ENCODE measurements at regions not wholly inside any gene's neighbourhood (a gene's known extent, or its start where the extent isn't known, plus 50 kb on each side); places are given as distances from the start of the nearest gene placed in this dataset.

DNA sequence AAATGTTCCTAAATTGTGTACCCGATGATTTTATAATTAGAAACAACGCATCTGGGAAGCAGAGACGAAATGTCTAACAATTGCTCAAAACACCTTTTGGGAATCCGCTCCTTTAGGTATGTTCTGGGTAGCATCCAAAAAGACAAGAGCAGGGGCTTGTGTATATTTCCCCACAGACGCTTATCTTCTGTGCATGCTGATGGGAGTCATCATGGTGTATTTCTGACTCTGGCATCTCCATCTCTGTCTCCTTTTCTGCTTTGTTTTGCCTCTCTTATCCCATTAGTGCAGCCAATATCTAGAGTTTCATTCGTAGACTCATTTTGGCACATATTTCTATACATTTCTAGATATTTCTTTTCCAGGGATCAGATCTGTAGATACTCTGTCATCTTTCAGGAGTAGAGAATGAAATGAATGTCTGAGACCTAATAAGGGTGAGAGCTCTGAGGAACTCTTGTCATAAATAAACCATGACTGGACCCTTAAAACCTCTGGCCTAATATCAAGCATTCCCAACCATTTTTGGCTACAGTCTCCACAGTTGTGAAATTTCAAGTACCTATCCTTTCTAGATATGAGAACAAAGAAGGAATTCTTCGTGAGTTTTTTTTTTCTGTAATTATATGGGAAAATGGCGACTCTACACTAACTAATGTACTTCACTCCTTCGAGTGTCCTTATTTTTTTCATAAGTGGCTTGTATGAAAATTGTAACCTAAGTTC, 508.2 kb downstream of the ACTL7B start:
- TF ChIP-seq POLR2A (IDR thresholded peaks at IDR 0.05): no peak
- TF ChIP-seq, protein P1, sequence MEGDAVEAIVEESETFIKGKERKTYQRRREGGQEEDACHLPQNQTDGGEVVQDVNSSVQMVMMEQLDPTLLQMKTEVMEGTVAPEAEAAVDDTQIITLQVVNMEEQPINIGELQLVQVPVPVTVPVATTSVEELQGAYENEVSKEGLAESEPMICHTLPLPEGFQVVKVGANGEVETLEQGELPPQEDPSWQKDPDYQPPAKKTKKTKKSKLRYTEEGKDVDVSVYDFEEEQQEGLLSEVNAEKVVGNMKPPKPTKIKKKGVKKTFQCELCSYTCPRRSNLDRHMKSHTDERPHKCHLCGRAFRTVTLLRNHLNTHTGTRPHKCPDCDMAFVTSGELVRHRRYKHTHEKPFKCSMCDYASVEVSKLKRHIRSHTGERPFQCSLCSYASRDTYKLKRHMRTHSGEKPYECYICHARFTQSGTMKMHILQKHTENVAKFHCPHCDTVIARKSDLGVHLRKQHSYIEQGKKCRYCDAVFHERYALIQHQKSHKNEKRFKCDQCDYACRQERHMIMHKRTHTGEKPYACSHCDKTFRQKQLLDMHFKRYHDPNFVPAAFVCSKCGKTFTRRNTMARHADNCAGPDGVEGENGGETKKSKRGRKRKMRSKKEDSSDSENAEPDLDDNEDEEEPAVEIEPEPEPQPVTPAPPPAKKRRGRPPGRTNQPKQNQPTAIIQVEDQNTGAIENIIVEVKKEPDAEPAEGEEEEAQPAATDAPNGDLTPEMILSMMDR (IDR thresholded peaks at IDR 0.05): no peak
- TF ChIP-seq POLR2AphosphoS5 (IDR thresholded peaks at IDR 0.05; ENCODE audit: insufficient read depth in 1 of 2, low read depth in 1 of 2): no peak

All from vagina (tissue), 2 donors.